T-helper 17 cell (primary cell): ENCODE measurements at regions not wholly inside any gene's neighbourhood (a gene's known extent, or its start where the extent isn't known, plus 50 kb on each side); places are given as distances from the start of the nearest gene placed in this dataset.

Experiments used
- ATAC-seq: fragments of 150-1000 bp; cut with Tn5 transposase; 2 replicates; pipeline ENCODE4 v1.10.0; 2021; ENCODE audit warnings: mild to moderate bottlenecking, moderate library complexity
- DNase-seq, 3 donors: peaks; one replicate each; pipeline versions ENCODE4 v3.0.0 to v3.0.0-alpha.2; 2020 to 2021
- H3K9me3 ChIP-seq: one replicate; pipeline ENCODE4 v1.7.0; 2013; ENCODE audit warnings: low read length, mild to moderate bottlenecking; ENCODE audit not compliant: control insufficient read depth, poor library complexity, severe bottlenecking
- H3K27ac Mint-ChIP-seq: one replicate; pipeline ENCODE4 v1.8.0; 2022; ENCODE audit warnings: mild to moderate bottlenecking, moderate library complexity, mixed read lengths
- H3K27me3 Mint-ChIP-seq: one replicate; pipeline ENCODE4 v1.8.0; 2022; ENCODE audit warnings: mixed read lengths
- H3K36me3 Mint-ChIP-seq: one replicate; pipeline ENCODE4 v1.8.0; 2022; ENCODE audit warnings: low read depth, mixed read lengths
- H3K4me1 Mint-ChIP-seq: one replicate; pipeline ENCODE4 v1.8.0; 2022; ENCODE audit warnings: mild to moderate bottlenecking, mixed read lengths
- H3K4me3 Mint-ChIP-seq: one replicate; pipeline ENCODE4 v1.8.0; 2022; ENCODE audit warnings: mild to moderate bottlenecking, moderate library complexity, mixed read lengths

GRCh38 chr22:48615171-48616008, 1212.3 kb downstream of the BRD1 start:
- H3K27me3 Mint-ChIP-seq = no peaks in the 10 kb centered on the region
- H3K4me3 Mint-ChIP-seq = no peak overlapping the region
- no peaks in the 10 kb centered on the region for H3K4me1 Mint-ChIP-seq
- no peaks in the 10 kb centered on the region for H3K9me3 ChIP-seq
- H3K27ac Mint-ChIP-seq = no peak overlapping the region
- no peak for DNase-seq
- no peaks in the 10 kb centered on the region for H3K36me3 Mint-ChIP-seq
- no peak for ATAC-seq

- ATAC-seq (no peak), DNase-seq (no peak)
- Mint-ChIP-seq H3K27ac (no peak overlapping the region), H3K4me1 (no peaks in the 10 kb centered on the region), H3K27me3 (no peaks in the 10 kb centered on the region), H3K4me3 (no peak overlapping the region), H3K36me3 (no peaks in the 10 kb centered on the region)
- H3K9me3 ChIP-seq = no peaks in the 10 kb centered on the region
These were observed 1214.0 kb downstream of the BRD1 start for GRCh38 chr22:48613566-48614200.

GRCh38 chr22:48612077-48612995, 1215.3 kb downstream of the BRD1 start:
- no peaks in the 10 kb centered on the region for H3K4me1 Mint-ChIP-seq
- H3K4me3 Mint-ChIP-seq = no peak overlapping the region
- H3K9me3 ChIP-seq = no peaks in the 10 kb centered on the region
- no peak overlapping the region for H3K27ac Mint-ChIP-seq
- no peaks in the 10 kb centered on the region for H3K27me3 Mint-ChIP-seq
- H3K36me3 Mint-ChIP-seq = peaks cover 2% of the 10 kb centered on the region
- ATAC-seq (no peak), DNase-seq (no peak)

- no peaks in the 10 kb centered on the region for H3K9me3 ChIP-seq
- H3K4me3 Mint-ChIP-seq = no peak overlapping the region
- peaks cover 2% of the 10 kb centered on the region for H3K36me3 Mint-ChIP-seq
- ATAC-seq (no peak), DNase-seq (no peak)
- H3K27ac Mint-ChIP-seq = no peak overlapping the region
- H3K27me3 Mint-ChIP-seq = no peaks in the 10 kb centered on the region
- no peaks in the 10 kb centered on the region for H3K4me1 Mint-ChIP-seq
These were observed 1218.3 kb downstream of the BRD1 start for GRCh38 chr22:48609279-48609865.

GRCh38 chr22:48607901-48608662, 1219.6 kb downstream of the BRD1 start:
- H3K9me3 ChIP-seq = no peaks in the 10 kb centered on the region
- Mint-ChIP-seq H3K27me3 (no peaks in the 10 kb centered on the region), H3K36me3 (peaks cover 2% of the 10 kb centered on the region), H3K27ac (no peak overlapping the region), H3K4me3 (no peak overlapping the region), H3K4me1 (no peaks in the 10 kb centered on the region)
- DNase-seq = no peak
- ATAC-seq = no peak

- Mint-ChIP-seq H3K36me3 (peaks cover 2% of the 10 kb centered on the region), H3K4me3 (no peak overlapping the region), H3K27ac (no peak overlapping the region), H3K27me3 (no peaks in the 10 kb centered on the region), H3K4me1 (no peaks in the 10 kb centered on the region)
- DNase-seq (no peak), ATAC-seq (no peak)
- no peaks in the 10 kb centered on the region for H3K9me3 ChIP-seq
These were observed 1220.9 kb downstream of the BRD1 start for GRCh38 chr22:48606684-48607307.

GRCh38 chr22:48605856-48606481, 1221.7 kb downstream of the BRD1 start:
- Mint-ChIP-seq H3K4me1 (no peaks in the 10 kb centered on the region), H3K27ac (no peak overlapping the region), H3K36me3 (peaks cover 2% of the 10 kb centered on the region), H3K4me3 (no peak overlapping the region), H3K27me3 (no peaks in the 10 kb centered on the region)
- ATAC-seq (no peak), DNase-seq (no peak)
- no peaks in the 10 kb centered on the region for H3K9me3 ChIP-seq

- H3K9me3 ChIP-seq = no peaks in the 10 kb centered on the region
- ATAC-seq = no peak
- H3K27me3 Mint-ChIP-seq = no peaks in the 10 kb centered on the region
- DNase-seq = no peak
- peaks cover 2% of the 10 kb centered on the region for H3K36me3 Mint-ChIP-seq
- H3K27ac Mint-ChIP-seq = no peak overlapping the region
- H3K4me1 Mint-ChIP-seq = no peaks in the 10 kb centered on the region
- no peak overlapping the region for H3K4me3 Mint-ChIP-seq
These were observed 1222.5 kb downstream of the BRD1 start for GRCh38 chr22:48605125-48605524.

- peaks cover 2% of the 10 kb centered on the region for H3K36me3 Mint-ChIP-seq
- no peaks in the 10 kb centered on the region for H3K9me3 ChIP-seq
- no peak overlapping the region for H3K4me3 Mint-ChIP-seq
- H3K27ac Mint-ChIP-seq = no peak overlapping the region
- ATAC-seq = no peak
- DNase-seq = no peak
- no peaks in the 10 kb centered on the region for H3K4me1 Mint-ChIP-seq
- H3K27me3 Mint-ChIP-seq = no peaks in the 10 kb centered on the region
These were observed 1223.9 kb downstream of the BRD1 start for GRCh38 chr22:48603621-48604320.

- Mint-ChIP-seq H3K27ac (no peak overlapping the region), H3K27me3 (no peaks in the 10 kb centered on the region), H3K4me1 (no peaks in the 10 kb centered on the region), H3K4me3 (no peak overlapping the region), H3K36me3 (no peaks in the 10 kb centered on the region)
- no peak for ATAC-seq
- H3K9me3 ChIP-seq = no peaks in the 10 kb centered on the region
- no peak for DNase-seq
These were observed 1224.7 kb downstream of the BRD1 start for GRCh38 chr22:48602805-48603518.

- H3K9me3 ChIP-seq = no peaks in the 10 kb centered on the region
- no peak for DNase-seq
- Mint-ChIP-seq H3K4me3 (no peak overlapping the region), H3K27me3 (no peaks in the 10 kb centered on the region), H3K27ac (no peak overlapping the region), H3K4me1 (no peaks in the 10 kb centered on the region), H3K36me3 (no peaks in the 10 kb centered on the region)
- no peak for ATAC-seq
These were observed 1227.0 kb downstream of the BRD1 start for GRCh38 chr22:48600681-48601080.
